Trophoblast cell (in vitro differentiated cells and primary cell): ENCODE measurements at regions not wholly inside any gene's neighbourhood (a gene's known extent, or its start where the extent isn't known, plus 50 kb on each side); places are given as distances from the start of the nearest gene placed in this dataset.

ENCODE experiments used
- DNase-seq, 2 donors: peaks; one replicate each; pipeline ENCODE4 v3.0.0-alpha.2; 2016
- H2AFZ ChIP-seq: 2 replicates; pipeline ENCODE4 v1.6.1; 2013; ENCODE audit warnings: low read length, moderate library complexity, mild to moderate bottlenecking; ENCODE audit not compliant: insufficient read depth, poor library complexity
- H2AK5ac ChIP-seq: 2 replicates; pipeline ENCODE4 v1.6.1; 2013; ENCODE audit warnings: mild to moderate bottlenecking, low read length
- H2BK120ac ChIP-seq: 2 replicates; pipeline ENCODE4 v1.6.1; 2013; ENCODE audit warnings: low read length, mild to moderate bottlenecking, moderate library complexity; ENCODE audit not compliant: insufficient read depth, poor library complexity
- H2BK12ac ChIP-seq: 2 replicates; pipeline ENCODE4 v1.6.1; 2013; ENCODE audit warnings: mild to moderate bottlenecking, low read length, moderate library complexity
- H2BK5ac ChIP-seq: 2 replicates; pipeline ENCODE4 v1.6.1; 2013; ENCODE audit warnings: low read length, low read depth, moderate library complexity, mild to moderate bottlenecking; ENCODE audit not compliant: poor library complexity
- H3K14ac ChIP-seq: 2 replicates; pipeline ENCODE4 v1.6.1; 2013; ENCODE audit warnings: mild to moderate bottlenecking, low read length
- H3K18ac ChIP-seq: 2 replicates; pipeline ENCODE4 v1.6.1; 2013; ENCODE audit warnings: mild to moderate bottlenecking, low read length
- H3K23ac ChIP-seq: 2 replicates; pipeline ENCODE4 v1.6.1; 2013; ENCODE audit warnings: low read length
- H3K27ac ChIP-seq: 2 replicates; pipeline ENCODE4 v1.5.1; 2013; ENCODE audit warnings: low read depth, mild to moderate bottlenecking, inconsistent platforms, low read length, moderate library complexity
- H3K27me3 ChIP-seq: 2 replicates; pipeline ENCODE4 v1.6.1; 2013; ENCODE audit warnings: inconsistent platforms, mild to moderate bottlenecking, low read length, moderate library complexity; ENCODE audit not compliant: insufficient read depth
- H3K36me3 ChIP-seq, 2 experiments: 1 replicate in 1 of 2; 2 replicates in 1 of 2; pipeline ENCODE4 v1.6.1; 2013; ENCODE audit warnings: low read length in 2 of 2, mild to moderate bottlenecking in 2 of 2, moderate library complexity in 1 of 2; ENCODE audit not compliant: insufficient read depth in 2 of 2, control insufficient read depth in 1 of 2
- H3K4ac ChIP-seq: 2 replicates; pipeline ENCODE4 v1.6.1; 2013; ENCODE audit warnings: low read depth, mild to moderate bottlenecking, low read length, moderate library complexity
- H3K4me1 ChIP-seq, 2 experiments: 1 replicate in 1 of 2; 2 replicates in 1 of 2; pipeline ENCODE4 v1.6.1; 2013; ENCODE audit warnings: low read length in 2 of 2, mild to moderate bottlenecking in 2 of 2, moderate library complexity in 1 of 2; ENCODE audit not compliant: insufficient read depth in 2 of 2, control insufficient read depth in 1 of 2
- H3K4me2 ChIP-seq: 2 replicates; pipeline ENCODE4 v1.6.1; 2013; ENCODE audit warnings: inconsistent platforms, mild to moderate bottlenecking, low read length, moderate library complexity
- H3K4me3 ChIP-seq: 2 replicates; pipeline ENCODE4 v1.5.1; 2013; ENCODE audit warnings: mild to moderate bottlenecking, low read depth, low read length, inconsistent platforms
- H3K79me1 ChIP-seq: one replicate; pipeline ENCODE4 v1.6.1; 2013; ENCODE audit warnings: low read length
- H3K79me2 ChIP-seq: 2 replicates; pipeline ENCODE4 v1.6.1; 2013; ENCODE audit warnings: low read length, mild to moderate bottlenecking; ENCODE audit not compliant: control insufficient read depth, insufficient read depth, poor library complexity
- H3K9ac ChIP-seq: 2 replicates; pipeline ENCODE4 v1.6.1; 2013; ENCODE audit warnings: mild to moderate bottlenecking, low read length
- H3K9me3 ChIP-seq: 2 replicates; pipeline ENCODE4 v1.6.1; 2013; ENCODE audit warnings: low read depth, mild to moderate bottlenecking, control low read depth, inconsistent platforms, low read length; ENCODE audit not compliant: insufficient read depth
- H4K12ac ChIP-seq: 2 replicates; pipeline ENCODE4 v1.6.1; 2013; ENCODE audit warnings: low read depth, mild to moderate bottlenecking, low read length, moderate library complexity
- H4K8ac ChIP-seq: 2 replicates; pipeline ENCODE4 v1.6.1; 2013; ENCODE audit warnings: low read depth, mild to moderate bottlenecking, low read length, moderate library complexity
- H4K91ac ChIP-seq: one replicate; pipeline ENCODE4 v1.6.1; 2013; ENCODE audit warnings: low read depth, mild to moderate bottlenecking, low read length, moderate library complexity
- WGBS: extraction: QIAGEN DNeasy Blood & Tissue Kit; methylation state at CpG from one replicate; pipeline ENCODE4 v1.1.7; 2013; ENCODE audit warnings: missing lambda C conversion rate; ENCODE audit not compliant: insufficient read length, insufficient coverage; ENCODE audit errors: extremely low coverage; 5-methylcytosine and 5-hydroxymethylcytosine counted together

DNA sequence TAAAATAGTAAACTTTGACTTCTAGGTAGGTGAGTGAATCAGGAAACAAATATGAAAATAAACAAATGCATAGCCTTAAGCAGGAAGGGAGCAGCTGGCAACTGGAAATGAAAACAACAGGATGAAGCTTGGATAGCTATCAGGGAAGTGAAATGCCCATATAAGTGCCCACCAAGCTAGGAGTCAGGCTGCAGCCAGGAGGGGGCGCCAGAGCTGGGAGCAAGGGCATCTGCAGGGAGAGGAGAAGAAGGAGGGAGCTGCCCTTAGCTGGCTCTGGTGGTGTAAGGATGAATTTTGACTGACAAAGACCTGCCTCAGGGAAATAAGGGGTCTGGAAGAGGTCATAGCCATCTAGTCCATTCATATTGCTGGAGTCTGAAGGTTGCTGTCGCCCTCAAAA, 298.3 kb downstream of the TDRD15 start:
- Histone ChIP-seq H3K4me2 (no peak overlapping the region), H3K9me3 (no peaks in the 10 kb centered on the region), H4K91ac (no peak overlapping the region), H3K27ac (no peak overlapping the region), H2BK120ac (no peak overlapping the region), H3K79me1 (no peaks in the 10 kb centered on the region), H3K27me3 (no peaks in the 10 kb centered on the region), H2AK5ac (no peak overlapping the region), H3K4me1 (no peaks in the 10 kb centered on the region), H3K4me3 (no peak overlapping the region), H4K8ac (no peak overlapping the region), H3K36me3 (no peaks in the 10 kb centered on the region), H2AFZ (no peak overlapping the region), H2BK5ac (no peak overlapping the region), H3K79me2 (no peaks in the 10 kb centered on the region), H3K14ac (no peak overlapping the region), H4K12ac (no peak overlapping the region), H3K23ac (no peak overlapping the region), H3K4ac (no peak overlapping the region), H3K9ac (no peak overlapping the region), H2BK12ac (no peak overlapping the region), H3K18ac (no peak overlapping the region)
- peak in 1 of 2 donors; percentile 23 for DNase-seq
- WGBS, result no CpG with 5 or more reads among the region's 2 CpGs

GRCh38 chr2:21422724-21423522, 299.2 kb downstream of the TDRD15 start:
- Histone ChIP-seq H3K9me3 (no peaks in the 10 kb centered on the region), H4K12ac (no peak overlapping the region), H3K27ac (no peak overlapping the region), H3K4me1 (no peaks in the 10 kb centered on the region), H4K91ac (no peak overlapping the region), H2AK5ac (no peak overlapping the region), H2AFZ (no peak overlapping the region), H3K4me2 (no peak overlapping the region), H2BK5ac (no peak overlapping the region), H3K14ac (no peak overlapping the region), H4K8ac (no peak overlapping the region), H3K9ac (no peak overlapping the region), H3K79me2 (no peaks in the 10 kb centered on the region), H3K18ac (no peak overlapping the region), H2BK12ac (no peak overlapping the region), H3K36me3 (no peaks in the 10 kb centered on the region), H3K79me1 (no peaks in the 10 kb centered on the region), H3K27me3 (no peaks in the 10 kb centered on the region), H3K4me3 (no peak overlapping the region), H2BK120ac (no peak overlapping the region), H3K4ac (no peak overlapping the region), H3K23ac (no peak overlapping the region)
- no CpG with 5 or more reads among the region's 7 CpGs for whole genome bisulfite sequencing
- no peak for DNase-seq

DNA sequence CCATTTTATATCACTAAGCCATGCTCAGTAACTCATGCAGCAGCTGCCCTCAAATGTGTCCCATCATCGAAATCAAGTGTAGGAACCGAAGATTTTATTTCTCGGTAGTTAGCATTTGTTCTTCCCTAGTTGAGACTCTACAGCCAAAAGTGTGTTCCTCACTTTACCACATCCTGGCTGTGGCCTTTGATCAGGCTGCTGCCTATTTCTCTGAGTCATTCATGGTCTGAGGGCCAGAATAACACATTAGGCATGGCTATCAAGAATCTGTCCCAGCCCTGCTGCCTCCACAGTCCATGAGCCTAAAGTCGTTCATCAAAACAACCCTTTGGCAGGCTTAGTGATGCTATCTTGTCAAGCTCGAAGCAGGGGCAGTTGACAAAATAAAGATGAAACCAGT, 300.1 kb downstream of the TDRD15 start:
- H3K79me2 ChIP-seq, result no peaks in the 10 kb centered on the region
- H3K36me3 ChIP-seq, result no peaks in the 10 kb centered on the region
- H3K4me3 ChIP-seq, result no peak overlapping the region
- no peak overlapping the region for H3K14ac ChIP-seq
- H3K4me2 ChIP-seq, result no peak overlapping the region
- H3K4ac ChIP-seq, result no peak overlapping the region
- H3K79me1 ChIP-seq, result no peaks in the 10 kb centered on the region
- no peaks in the 10 kb centered on the region for H3K9me3 ChIP-seq
- H2BK5ac ChIP-seq, result no peak overlapping the region
- DNase-seq, result no peak
- no CpG with 5 or more reads among the region's 5 CpGs for WGBS
- no peak overlapping the region for H4K91ac ChIP-seq
- no peak overlapping the region for H2BK120ac ChIP-seq
- H2AK5ac ChIP-seq, result no peak overlapping the region
- H3K9ac ChIP-seq, result no peak overlapping the region
- no peak overlapping the region for H2AFZ ChIP-seq
- no peaks in the 10 kb centered on the region for H3K4me1 ChIP-seq
- no peak overlapping the region for H3K23ac ChIP-seq
- no peak overlapping the region for H4K12ac ChIP-seq
- H2BK12ac ChIP-seq, result no peak overlapping the region
- H3K27me3 ChIP-seq, result no peaks in the 10 kb centered on the region
- H3K27ac ChIP-seq, result no peak overlapping the region
- no peak overlapping the region for H4K8ac ChIP-seq
- H3K18ac ChIP-seq, result no peak overlapping the region

DNA sequence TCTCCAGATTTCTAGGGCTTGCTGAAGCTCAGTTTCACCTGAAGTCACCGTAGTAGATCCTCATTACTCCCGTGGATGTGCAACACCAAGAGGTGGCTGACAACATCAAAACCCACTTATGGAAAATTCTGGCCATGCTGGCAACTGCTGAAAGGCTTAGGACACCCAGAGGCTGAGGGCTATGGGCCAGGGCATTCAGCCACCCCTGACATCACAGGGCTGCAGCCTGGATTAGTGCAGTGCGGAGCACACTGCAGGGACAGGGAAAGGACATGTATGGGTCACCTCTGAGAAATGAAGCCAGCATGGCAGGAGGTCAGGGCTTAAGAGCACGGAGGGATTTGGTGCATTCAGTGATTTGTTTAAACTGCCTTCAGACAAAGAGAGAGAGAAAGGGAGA, 300.6 kb downstream of the TDRD15 start:
- Histone ChIP-seq H3K4me1 (no peaks in the 10 kb centered on the region), H3K27me3 (no peaks in the 10 kb centered on the region), H2BK12ac (no peak overlapping the region), H3K4me2 (no peak overlapping the region), H2BK5ac (no peak overlapping the region), H3K79me1 (no peaks in the 10 kb centered on the region), H3K4me3 (no peak overlapping the region), H2AFZ (no peak overlapping the region), H4K91ac (no peak overlapping the region), H2AK5ac (no peak overlapping the region), H3K23ac (no peak overlapping the region), H3K4ac (no peak overlapping the region), H3K79me2 (no peaks in the 10 kb centered on the region), H4K8ac (no peak overlapping the region), H3K9ac (no peak overlapping the region), H3K9me3 (no peaks in the 10 kb centered on the region), H2BK120ac (no peak overlapping the region), H3K27ac (no peak overlapping the region), H3K14ac (no peak overlapping the region), H3K18ac (no peak overlapping the region), H3K36me3 (no peaks in the 10 kb centered on the region), H4K12ac (no peak overlapping the region)
- no peak for DNase-seq
- WGBS, result no CpG with 5 or more reads among the region's 4 CpGs
